Activated CD8-positive, alpha-beta T cell treated with anti-CD3 and anti-CD28 coated beads, Interleukin-2, amount 10 ng/mL, durations not matched to agents 7 days and 5 days (primary cell): ENCODE measurements at regions not wholly inside any gene's neighbourhood (a gene's known extent, or its start where the extent isn't known, plus 50 kb on each side); places are given as distances from the start of the nearest gene placed in this dataset.

ENCODE experiments used
- ATAC-seq: fragments of 150-1000 bp; cut with Tn5 transposase; one replicate; pipeline ENCODE4 v1.10.0; 2021; ENCODE audit warnings: moderate library complexity
- CTCF ChIA-PET: fragments of 350-600 bp; sonication (Branson Sonifier 250); formaldehyde crosslinking; loops from one replicate; lab custom pipeline; 2021; ENCODE audit warnings: antibody characterized with exemption; lab: Charles Lee
- POLR2A ChIA-PET: fragments of 350-600 bp; sonication (Branson Sonifier 250); formaldehyde crosslinking; loops from one replicate; lab custom pipeline; 2021; ENCODE audit warnings: antibody characterized with exemption; lab: Charles Lee
- DNase-seq: peaks from one replicate; pipeline ENCODE4 v3.0.0-alpha.2; 2020
- H3K27ac Mint-ChIP-seq: one replicate; pipeline ENCODE4 v1.8.0; 2021; ENCODE audit warnings: mild to moderate bottlenecking, mixed read lengths
- H3K27me3 Mint-ChIP-seq: one replicate; pipeline ENCODE4 v1.8.0; 2021; ENCODE audit warnings: low read depth, mixed read lengths
- H3K36me3 Mint-ChIP-seq: one replicate; pipeline ENCODE4 v1.8.0; 2021; ENCODE audit warnings: low read depth, mixed read lengths
- H3K4me1 Mint-ChIP-seq: one replicate; pipeline ENCODE4 v1.8.0; 2021; ENCODE audit warnings: low read depth, mixed read lengths
- H3K4me3 Mint-ChIP-seq: one replicate; pipeline ENCODE4 v1.8.0; 2021; ENCODE audit warnings: mild to moderate bottlenecking, mixed read lengths
- H3K9me3 Mint-ChIP-seq: one replicate; pipeline ENCODE4 v1.8.0; 2022; ENCODE audit warnings: mixed read lengths; ENCODE audit not compliant: insufficient read depth

- Mint-ChIP-seq H3K27ac (no peak overlapping the region), H3K9me3 (peaks cover 14% of the 10 kb centered on the region), H3K27me3 (no peaks in the 10 kb centered on the region), H3K4me1 (no peaks in the 10 kb centered on the region), H3K36me3 (no peaks in the 10 kb centered on the region), H3K4me3 (no peak overlapping the region)
- POLR2A ChIA-PET = no interaction called here
- no peak for ATAC-seq
- no peak for DNase-seq
- CTCF ChIA-PET = no interaction called here
These were observed 913.0 kb downstream of the C6orf118 start for GRCh38 chr6:164396071-164397047.

DNA sequence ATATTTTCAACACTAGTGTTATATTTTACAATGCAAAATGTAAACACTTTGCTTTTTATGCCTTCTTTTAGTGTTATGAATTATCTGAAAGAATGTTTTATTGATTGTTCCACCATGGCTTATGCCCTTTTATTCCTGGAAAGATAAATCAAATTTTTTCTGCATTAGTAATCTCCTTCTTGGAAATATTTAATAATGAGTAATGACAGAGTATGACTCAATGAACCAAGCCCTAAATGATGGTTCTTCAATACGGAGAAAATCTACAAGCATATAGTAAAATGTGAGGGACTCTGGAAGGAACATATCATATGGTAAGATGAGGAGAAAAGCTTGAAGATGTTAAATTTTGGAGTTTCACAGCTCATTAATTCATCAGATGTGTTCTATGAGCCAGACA lies 929.6 kb downstream of the C6orf118 start:
- DNase-seq = no peak
- Mint-ChIP-seq H3K27me3 (no peaks in the 10 kb centered on the region), H3K27ac (no peak overlapping the region), H3K9me3 (peaks cover 20% of the 10 kb centered on the region), H3K4me1 (no peaks in the 10 kb centered on the region), H3K36me3 (no peaks in the 10 kb centered on the region), H3K4me3 (no peak overlapping the region)
- POLR2A ChIA-PET = no interaction called here
- ATAC-seq = no peak
- CTCF ChIA-PET = no interaction called here

- ATAC-seq (no peak), DNase-seq (no peak)
- POLR2A ChIA-PET = no interaction called here
- no peak overlapping the region for H3K27ac Mint-ChIP-seq
- H3K27me3 Mint-ChIP-seq = no peaks in the 10 kb centered on the region
- peaks cover 20% of the 10 kb centered on the region for H3K9me3 Mint-ChIP-seq
- H3K4me3 Mint-ChIP-seq = no peak overlapping the region
- no peaks in the 10 kb centered on the region for H3K36me3 Mint-ChIP-seq
- CTCF ChIA-PET = no interaction called here
- H3K4me1 Mint-ChIP-seq = no peaks in the 10 kb centered on the region
These were observed 931.1 kb downstream of the C6orf118 start for GRCh38 chr6:164378330-164378729.

DNA sequence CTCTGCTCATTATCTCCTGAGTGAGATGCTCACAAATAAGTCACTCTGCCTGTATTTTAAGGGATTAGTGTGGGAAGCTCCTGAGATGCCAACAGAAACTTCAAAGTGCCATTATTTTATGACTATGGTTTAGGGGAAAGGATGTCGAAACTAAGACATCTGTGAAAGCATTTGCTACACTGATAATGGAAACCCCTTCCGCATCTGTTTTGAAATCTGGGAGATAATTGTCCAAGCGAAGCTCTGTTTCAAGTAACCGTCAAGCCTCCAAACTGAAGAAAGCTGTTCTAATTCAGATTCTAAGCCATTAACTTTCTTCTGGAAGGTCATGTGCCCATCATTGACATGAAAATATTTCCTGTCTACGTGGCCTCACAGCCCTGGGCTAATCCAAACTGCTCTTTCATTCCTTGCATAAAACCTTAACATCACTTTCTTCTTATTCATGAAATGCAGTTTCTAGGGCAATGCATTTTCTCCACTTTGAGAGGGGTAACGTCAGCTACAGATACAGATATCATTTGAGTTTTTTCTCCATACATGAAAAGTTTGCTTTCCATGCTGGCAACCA lies 932.0 kb downstream of the C6orf118 start:
- Mint-ChIP-seq H3K27me3 (no peaks in the 10 kb centered on the region), H3K36me3 (no peaks in the 10 kb centered on the region), H3K4me1 (no peaks in the 10 kb centered on the region), H3K9me3 (peaks cover 20% of the 10 kb centered on the region), H3K4me3 (no peak overlapping the region), H3K27ac (no peak overlapping the region)
- CTCF ChIA-PET = no interaction called here
- DNase-seq (no peak), ATAC-seq (no peak)
- POLR2A ChIA-PET = no interaction called here

- Mint-ChIP-seq H3K36me3 (no peaks in the 10 kb centered on the region), H3K27ac (no peak overlapping the region), H3K9me3 (peaks cover 9% of the 10 kb centered on the region), H3K4me3 (no peak overlapping the region), H3K4me1 (no peaks in the 10 kb centered on the region), H3K27me3 (no peaks in the 10 kb centered on the region)
- ATAC-seq (no peak), DNase-seq (no peak)
- ChIA-PET POLR2A (no interaction called here), CTCF (no interaction called here)
These were observed 938.6 kb downstream of the C6orf118 start for GRCh38 chr6:164370773-164371172.

DNA sequence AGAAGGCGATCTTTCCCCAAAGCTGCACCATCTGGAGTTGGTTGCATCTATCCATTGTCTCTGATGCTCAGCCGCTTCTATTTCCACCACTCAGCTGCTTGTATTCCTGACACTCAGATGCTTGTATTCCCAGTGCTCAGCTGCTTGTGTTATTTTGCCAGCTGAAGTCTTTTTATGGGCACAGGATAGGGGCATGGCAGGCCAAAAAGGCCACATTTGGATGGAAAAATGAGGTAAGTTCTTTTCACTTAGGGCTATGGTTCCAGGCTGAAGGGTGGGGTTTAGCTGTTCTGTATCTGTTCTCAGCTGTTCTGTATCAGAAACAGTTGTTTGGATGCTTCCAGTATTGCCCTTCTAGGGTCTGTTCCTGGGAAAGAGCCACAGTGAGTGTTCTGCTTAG lies 944.9 kb downstream of the QKI start:
- no peak for ATAC-seq
- peaks cover 14% of the 10 kb centered on the region for H3K9me3 Mint-ChIP-seq
- H3K27me3 Mint-ChIP-seq = no peaks in the 10 kb centered on the region
- no peak for DNase-seq
- POLR2A ChIA-PET = no interaction called here
- CTCF ChIA-PET = no interaction called here
- no peak overlapping the region for H3K27ac Mint-ChIP-seq
- no peak overlapping the region for H3K4me3 Mint-ChIP-seq
- H3K4me1 Mint-ChIP-seq = no peaks in the 10 kb centered on the region
- H3K36me3 Mint-ChIP-seq = no peaks in the 10 kb centered on the region

DNA sequence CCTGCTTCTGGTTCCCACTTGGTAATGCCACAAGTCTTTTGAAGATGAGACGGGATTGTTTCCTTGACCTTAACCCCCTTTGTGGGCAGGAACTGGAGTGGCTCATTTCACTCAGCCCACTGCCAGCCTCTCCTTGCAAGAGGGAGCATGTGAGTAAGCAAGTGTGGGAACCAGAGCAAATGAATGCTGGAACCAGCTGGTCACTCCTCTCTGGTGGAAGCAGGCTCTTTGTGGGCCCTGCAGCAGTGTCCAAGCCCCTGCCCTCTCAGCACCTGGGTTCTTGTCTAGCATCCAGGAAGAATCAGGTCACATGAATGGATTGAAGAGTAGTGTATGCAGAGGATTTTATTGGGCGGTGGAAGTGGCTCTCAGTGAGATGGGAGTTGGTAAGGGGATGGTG lies 944.5 kb downstream of the QKI start:
- DNase-seq = no peak
- peaks cover 14% of the 10 kb centered on the region for H3K9me3 Mint-ChIP-seq
- CTCF ChIA-PET = no interaction called here
- no peaks in the 10 kb centered on the region for H3K4me1 Mint-ChIP-seq
- H3K27me3 Mint-ChIP-seq = no peaks in the 10 kb centered on the region
- POLR2A ChIA-PET = no interaction called here
- no peak overlapping the region for H3K4me3 Mint-ChIP-seq
- H3K27ac Mint-ChIP-seq = no peak overlapping the region
- H3K36me3 Mint-ChIP-seq = no peaks in the 10 kb centered on the region
- no peak for ATAC-seq

- Mint-ChIP-seq H3K4me3 (no peak overlapping the region), H3K27me3 (no peaks in the 10 kb centered on the region), H3K36me3 (no peaks in the 10 kb centered on the region), H3K9me3 (peaks cover 14% of the 10 kb centered on the region), H3K27ac (no peak overlapping the region), H3K4me1 (no peaks in the 10 kb centered on the region)
- DNase-seq (no peak), ATAC-seq (no peak)
- ChIA-PET CTCF (no interaction called here), POLR2A (no interaction called here)
These were observed 942.3 kb downstream of the QKI start for GRCh38 chr6:164356814-164357213.

DNA sequence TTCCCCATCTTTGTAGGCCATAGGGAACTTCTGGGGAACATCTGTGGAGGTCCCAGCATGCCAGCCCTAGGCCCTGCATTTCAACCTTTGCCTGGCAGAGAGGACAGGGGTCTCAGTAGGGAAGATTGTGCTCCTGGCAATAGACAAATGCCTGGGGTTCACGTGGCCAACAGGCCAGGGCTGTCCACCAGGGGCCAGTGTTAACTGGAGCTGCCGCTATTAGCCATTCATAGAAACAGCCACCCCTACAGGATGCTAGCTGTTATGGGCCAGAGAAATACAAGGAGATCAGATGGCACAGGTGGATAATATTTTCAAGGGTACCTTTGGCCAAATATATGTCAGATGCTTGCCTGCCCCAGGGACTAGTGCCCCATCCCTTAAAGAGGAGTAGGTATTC lies 932.9 kb downstream of the QKI start:
- DNase-seq (no peak), ATAC-seq (no peak)
- Mint-ChIP-seq H3K4me1 (no peaks in the 10 kb centered on the region), H3K27me3 (no peaks in the 10 kb centered on the region), H3K27ac (no peak overlapping the region), H3K36me3 (no peaks in the 10 kb centered on the region), H3K9me3 (peaks cover 11% of the 10 kb centered on the region), H3K4me3 (no peak overlapping the region)
- CTCF ChIA-PET = no interaction called here
- POLR2A ChIA-PET = no interaction called here

DNA sequence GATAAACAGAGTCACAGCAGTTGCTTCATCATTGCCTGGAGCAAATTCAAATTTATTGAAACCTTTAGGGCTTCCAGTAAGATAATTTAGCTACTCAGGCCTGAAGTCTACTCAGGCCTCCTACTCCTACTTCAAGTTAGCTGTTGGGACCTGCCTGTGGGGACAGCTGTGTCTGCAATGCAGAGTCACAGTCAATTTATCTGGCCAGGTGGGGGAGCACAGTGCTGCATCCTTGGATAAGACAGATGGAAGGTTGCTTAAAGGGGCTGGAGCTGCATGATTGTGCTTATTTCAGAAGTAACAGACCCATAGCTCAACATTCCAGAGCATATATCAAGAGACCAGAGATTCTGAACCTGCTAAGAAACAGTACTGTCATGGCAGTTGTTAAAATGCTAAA lies 932.1 kb downstream of the QKI start:
- POLR2A ChIA-PET = no interaction called here
- no peak overlapping the region for H3K27ac Mint-ChIP-seq

GRCh38 chr6:164345806-164346496 lies 931.4 kb downstream of the QKI start:
- no peak for DNase-seq
- no peak for ATAC-seq
- Mint-ChIP-seq H3K27me3 (no peaks in the 10 kb centered on the region), H3K27ac (no peak overlapping the region), H3K4me1 (no peaks in the 10 kb centered on the region), H3K36me3 (no peaks in the 10 kb centered on the region), H3K9me3 (peaks cover 11% of the 10 kb centered on the region), H3K4me3 (no peak overlapping the region)
- CTCF ChIA-PET = no interaction called here
- POLR2A ChIA-PET = no interaction called here

More for the DNA sequence above, 932.1 kb downstream of the QKI start:
- ATAC-seq (no peak), DNase-seq (no peak)
- CTCF ChIA-PET = no interaction called here
- Mint-ChIP-seq H3K4me3 (no peak overlapping the region), H3K27me3 (no peaks in the 10 kb centered on the region), H3K36me3 (no peaks in the 10 kb centered on the region), H3K9me3 (peaks cover 11% of the 10 kb centered on the region), H3K4me1 (no peaks in the 10 kb centered on the region)

DNA sequence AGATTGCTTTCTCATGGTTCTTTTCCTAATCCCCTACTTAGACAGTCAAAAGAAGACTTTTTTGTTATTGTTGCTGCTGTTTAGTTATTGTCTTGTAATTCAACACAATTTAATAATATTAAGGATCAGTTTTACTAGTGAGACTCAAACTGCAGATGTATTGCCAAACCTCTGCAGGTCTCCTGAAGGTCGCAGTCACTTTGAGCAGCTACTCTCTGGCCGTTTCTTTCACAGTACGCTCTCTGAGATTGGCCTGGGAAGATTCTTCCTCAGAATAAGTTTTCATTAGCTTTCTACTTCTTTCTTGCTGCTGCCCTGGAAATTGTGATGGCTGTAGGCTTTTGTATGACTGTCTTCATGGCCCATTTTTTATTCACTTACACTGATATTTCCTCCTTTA lies 930.8 kb downstream of the QKI start:
- POLR2A ChIA-PET = no interaction called here
- DNase-seq (no peak), ATAC-seq (no peak)
- Mint-ChIP-seq H3K27ac (no peak overlapping the region), H3K9me3 (peaks cover 11% of the 10 kb centered on the region), H3K4me1 (no peaks in the 10 kb centered on the region), H3K4me3 (no peak overlapping the region), H3K27me3 (no peaks in the 10 kb centered on the region), H3K36me3 (no peaks in the 10 kb centered on the region)
- CTCF ChIA-PET = no interaction called here
